CD14-positive monocyte (primary cell): ENCODE measurements at regions not wholly inside any gene's neighbourhood (a gene's known extent, or its start where the extent isn't known, plus 50 kb on each side); places are given as distances from the start of the nearest gene placed in this dataset.

Experiments
- DNase-seq, 3 donors: peaks; one replicate each; pipeline ENCODE4 v3.0.0-alpha.2; 2011 to 2022
- H2AFZ ChIP-seq: 2 replicates; pipeline ENCODE4 v1.6.0; 2012; ENCODE audit warnings: mild to moderate bottlenecking, low read depth, low read length, inconsistent platforms; ENCODE audit not compliant: insufficient read depth, poor library complexity, severe bottlenecking
- H3K27ac ChIP-seq, 2 donors: 1 replicate in 1 of 2; 2 replicates in 1 of 2; pipeline ENCODE4 v1.5.1; 2012 to 2013; ENCODE audit warnings: low read length in 2 of 2, control low read depth in 1 of 2, inconsistent platforms in 1 of 2, low read depth in 1 of 2, mild to moderate bottlenecking in 1 of 2
- H3K27me3 ChIP-seq, 2 donors: one replicate each; pipeline versions ENCODE4 v1.6.0 to v1.6.1; 2011 to 2013; ENCODE audit warnings: low read length in 2 of 2; ENCODE audit not compliant: control insufficient read depth in 2 of 2, insufficient read depth in 2 of 2
- H3K36me3 ChIP-seq, 2 donors: replicated peaks in 1 of 2; 1 replicate in 1 of 2; 2 replicates in 1 of 2; pipeline versions ENCODE4 v1.5.1 to v1.6.1; 2012 to 2013; ENCODE audit warnings: low read length in 2 of 2, control low read depth in 1 of 2, inconsistent platforms in 1 of 2, mild to moderate bottlenecking in 1 of 2; ENCODE audit not compliant: insufficient read depth in 2 of 2, control insufficient read depth in 1 of 2
- H3K4me1 ChIP-seq, 2 donors: 1 replicate in 1 of 2; 2 replicates in 1 of 2; pipeline versions ENCODE4 v1.5.1 to v1.6.1; 2012 to 2013; ENCODE audit warnings: low read length in 2 of 2, control low read depth in 1 of 2, inconsistent platforms in 1 of 2, mild to moderate bottlenecking in 1 of 2, moderate library complexity in 1 of 2; ENCODE audit not compliant: insufficient read depth in 2 of 2, control insufficient read depth in 1 of 2
- H3K4me2 ChIP-seq: replicated peaks from 2 replicates; pipeline ENCODE3; 2012; ENCODE audit warnings: low read length, moderate library complexity, mild to moderate bottlenecking; ENCODE audit not compliant: poor library complexity, severe bottlenecking; ENCODE audit errors: extremely low read depth
- H3K4me3 ChIP-seq, 3 experiments: fragments of 200-600 bp in 1 of 3; sonication (generic) in 1 of 3; replicated peaks in 1 of 3; 1 replicate in 2 of 3; 2 replicates in 1 of 3; pipeline ENCODE4 v1.5.1; 2011 to 2013; ENCODE audit warnings: low read length in 3 of 3, mild to moderate bottlenecking in 3 of 3, control low read depth in 2 of 3, low read depth in 2 of 3, inconsistent platforms in 1 of 3, moderate library complexity in 1 of 3
- H3K79me2 ChIP-seq: 2 replicates; pipeline ENCODE4 v1.6.0; 2012; ENCODE audit warnings: mild to moderate bottlenecking, control low read depth, inconsistent platforms, low read length, moderate library complexity; ENCODE audit not compliant: insufficient read depth
- H3K9ac ChIP-seq: 2 replicates; pipeline ENCODE4 v1.6.0; 2017; ENCODE audit warnings: low read length, mild to moderate bottlenecking; ENCODE audit not compliant: insufficient read depth, poor library complexity, severe bottlenecking
- H3K9me3 ChIP-seq, 2 donors: replicated peaks in 1 of 2; 1 replicate in 1 of 2; 2 replicates in 1 of 2; pipeline versions ENCODE4 v1.5.1 to v1.6.1; 2012 to 2013; ENCODE audit warnings: low read length in 2 of 2, control low read depth in 1 of 2; ENCODE audit not compliant: control insufficient read depth in 1 of 2, insufficient read depth in 1 of 2
- H4K20me1 ChIP-seq: 2 replicates; pipeline ENCODE4 v1.6.0; 2012; ENCODE audit warnings: mild to moderate bottlenecking, low read length, control low read depth, moderate library complexity; ENCODE audit not compliant: insufficient read depth
- H3K27ac Mint-ChIP-seq, 7 donors: one replicate each; pipeline ENCODE4 v1.8.0; 2020; ENCODE audit warnings: mild to moderate bottlenecking in 7 of 7, mixed read lengths in 7 of 7, moderate library complexity in 6 of 7, inconsistent platforms in 2 of 7
- H3K27me3 Mint-ChIP-seq, 3 donors: one replicate each; pipeline ENCODE4 v1.8.0; 2021 to 2022; ENCODE audit warnings: low read depth in 3 of 3, mild to moderate bottlenecking in 3 of 3, mixed read lengths in 3 of 3, moderate library complexity in 3 of 3, inconsistent platforms in 1 of 3
- H3K36me3 Mint-ChIP-seq, 2 donors: one replicate each; pipeline ENCODE4 v1.8.0; 2020; ENCODE audit warnings: mixed read lengths in 2 of 2, inconsistent platforms in 1 of 2, mild to moderate bottlenecking in 1 of 2
- H3K4me1 Mint-ChIP-seq: one replicate; pipeline ENCODE4 v1.8.0; 2020; ENCODE audit warnings: mild to moderate bottlenecking, mixed read lengths
- H3K4me3 Mint-ChIP-seq, 2 donors: one replicate each; pipeline ENCODE4 v1.8.0; 2020; ENCODE audit warnings: mild to moderate bottlenecking in 2 of 2, mixed read lengths in 2 of 2, moderate library complexity in 1 of 2
- H3K9me3 Mint-ChIP-seq, 7 donors: one replicate each; pipeline ENCODE4 v1.8.0; 2020 to 2022; ENCODE audit warnings: mixed read lengths in 7 of 7, mild to moderate bottlenecking in 6 of 7, moderate library complexity in 6 of 7, inconsistent platforms in 2 of 7
- WGBS: methylation state at CpG from one replicate; pipeline ENCODE4 v1.1.5; 2013; ENCODE audit warnings: missing lambda C conversion rate; ENCODE audit not compliant: insufficient coverage; 5-methylcytosine and 5-hydroxymethylcytosine counted together
- intact Hi-C, 2 donors: fragments of 100-400 bp; cut with micrococcal nuclease; formaldehyde crosslinking; loops; one replicate each; pipeline versions ENCODE4 v1.15.0 to v1.15.1; 2023
- TF ChIP-seq, protein P1 (sequence below): fragments of 200-600 bp; IDR thresholded peaks from one replicate; pipeline ENCODE4 v1.8.0; 2022; ENCODE audit warnings: antibody characterized with exemption, mild to moderate bottlenecking

DNA sequence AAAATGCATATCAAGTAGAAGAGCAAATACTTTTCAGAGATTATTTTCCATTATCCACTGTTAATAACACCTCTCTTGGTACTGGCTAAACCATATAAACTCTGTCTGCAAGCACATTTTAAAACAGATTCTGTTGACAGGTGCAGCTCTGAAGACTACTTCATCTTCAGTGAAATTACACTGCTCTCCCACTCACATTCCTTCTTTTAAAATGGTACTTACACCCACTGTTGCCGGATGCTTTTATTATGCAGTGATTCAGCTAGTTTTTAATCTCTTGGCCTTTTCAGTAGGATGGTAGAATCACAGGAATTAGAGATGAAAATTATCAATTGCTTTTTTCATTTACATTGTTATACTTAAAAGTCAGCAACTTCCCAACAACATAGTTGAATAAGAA lies 381.6 kb downstream of the GASK1B start:
- H3K4me1 Mint-ChIP-seq, result no peaks in the 10 kb centered on the region
- TF ChIP-seq, protein P1, sequence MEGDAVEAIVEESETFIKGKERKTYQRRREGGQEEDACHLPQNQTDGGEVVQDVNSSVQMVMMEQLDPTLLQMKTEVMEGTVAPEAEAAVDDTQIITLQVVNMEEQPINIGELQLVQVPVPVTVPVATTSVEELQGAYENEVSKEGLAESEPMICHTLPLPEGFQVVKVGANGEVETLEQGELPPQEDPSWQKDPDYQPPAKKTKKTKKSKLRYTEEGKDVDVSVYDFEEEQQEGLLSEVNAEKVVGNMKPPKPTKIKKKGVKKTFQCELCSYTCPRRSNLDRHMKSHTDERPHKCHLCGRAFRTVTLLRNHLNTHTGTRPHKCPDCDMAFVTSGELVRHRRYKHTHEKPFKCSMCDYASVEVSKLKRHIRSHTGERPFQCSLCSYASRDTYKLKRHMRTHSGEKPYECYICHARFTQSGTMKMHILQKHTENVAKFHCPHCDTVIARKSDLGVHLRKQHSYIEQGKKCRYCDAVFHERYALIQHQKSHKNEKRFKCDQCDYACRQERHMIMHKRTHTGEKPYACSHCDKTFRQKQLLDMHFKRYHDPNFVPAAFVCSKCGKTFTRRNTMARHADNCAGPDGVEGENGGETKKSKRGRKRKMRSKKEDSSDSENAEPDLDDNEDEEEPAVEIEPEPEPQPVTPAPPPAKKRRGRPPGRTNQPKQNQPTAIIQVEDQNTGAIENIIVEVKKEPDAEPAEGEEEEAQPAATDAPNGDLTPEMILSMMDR, result no peak
- peaks cover 0 to 2% (median 1%) of the 10 kb centered on the region in 3 donors for H3K27me3 Mint-ChIP-seq
- H3K9me3 Mint-ChIP-seq, result peaks cover 0 to under 1% (median 0%) of the 10 kb centered on the region in 7 donors
- no CpG with 5 or more reads among the region's 1 CpG for WGBS
- no peak overlapping the region for H3K9ac ChIP-seq
- DNase-seq, result no peak
- H3K4me3 Mint-ChIP-seq, result no peak overlapping the region
- H3K36me3 ChIP-seq, result no peaks in the 10 kb centered on the region
- intact Hi-C loops, result no loop called here
- no peaks in the 10 kb centered on the region for H3K79me2 ChIP-seq
- no peaks in the 10 kb centered on the region for H4K20me1 ChIP-seq
- no peaks in the 10 kb centered on the region for H3K4me1 ChIP-seq
- H3K4me2 ChIP-seq, result no peak overlapping the region
- no peak overlapping the region for H3K27ac ChIP-seq
- no peaks in the 10 kb centered on the region for H3K9me3 ChIP-seq
- no peak overlapping the region for H3K27ac Mint-ChIP-seq
- no peaks in the 10 kb centered on the region for H3K27me3 ChIP-seq
- H2AFZ ChIP-seq, result no peak overlapping the region
- no peaks in the 10 kb centered on the region for H3K36me3 Mint-ChIP-seq
- no peak overlapping the region for H3K4me3 ChIP-seq

DNA sequence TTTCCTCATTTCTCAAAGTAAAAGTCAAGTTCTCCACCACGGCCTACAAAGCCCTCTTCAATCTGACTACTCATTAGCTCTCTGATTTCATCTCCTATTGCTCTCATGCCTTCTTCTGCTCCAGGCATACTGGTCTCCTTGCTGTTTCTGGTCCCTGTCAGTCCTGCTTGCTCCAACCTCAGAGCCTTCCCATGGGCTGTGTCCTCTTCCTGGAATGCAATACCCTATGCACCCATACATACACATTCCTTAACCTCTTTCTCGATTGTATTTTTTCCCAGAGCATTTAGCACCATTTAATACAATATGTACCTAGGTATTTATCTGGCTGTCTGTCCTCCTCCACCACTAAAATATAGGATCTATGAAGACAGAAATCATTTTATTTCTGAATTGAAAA lies 385.2 kb downstream of the GASK1B start:
- H3K36me3 Mint-ChIP-seq, result no peaks in the 10 kb centered on the region
- H3K27me3 ChIP-seq, result no peaks in the 10 kb centered on the region
- H3K27me3 Mint-ChIP-seq, result peaks cover 0 to 1% (median 0%) of the 10 kb centered on the region in 3 donors
- H3K9ac ChIP-seq, result no peak overlapping the region
- no peak overlapping the region for H3K27ac Mint-ChIP-seq
- no peak overlapping the region for H3K27ac ChIP-seq
- no peaks in the 10 kb centered on the region for H4K20me1 ChIP-seq
- no peak for DNase-seq
- no peaks in the 10 kb centered on the region for H3K4me1 Mint-ChIP-seq
- H3K4me1 ChIP-seq, result no peaks in the 10 kb centered on the region
- no peak overlapping the region for H3K4me3 ChIP-seq
- H3K4me3 Mint-ChIP-seq, result no peak overlapping the region
- no peaks in the 10 kb centered on the region for H3K36me3 ChIP-seq
- intact Hi-C loops, result no loop called here
- H3K9me3 Mint-ChIP-seq, result peaks cover 0 to 2% (median 0%) of the 10 kb centered on the region in 7 donors
- H3K9me3 ChIP-seq, result no peaks in the 10 kb centered on the region
- no peak overlapping the region for H2AFZ ChIP-seq
- 86% methylated on average over 1 of the region's 2 CpGs for WGBS
- H3K79me2 ChIP-seq, result no peaks in the 10 kb centered on the region
- TF ChIP-seq, protein P1, result no peak
- no peak overlapping the region for H3K4me2 ChIP-seq
